ENCODE measurements at regions not wholly inside any gene's neighbourhood (a gene's known extent, or its start where the extent isn't known, plus 50 kb on each side); places are given as distances from the start of the nearest gene placed in this dataset.

DNA sequence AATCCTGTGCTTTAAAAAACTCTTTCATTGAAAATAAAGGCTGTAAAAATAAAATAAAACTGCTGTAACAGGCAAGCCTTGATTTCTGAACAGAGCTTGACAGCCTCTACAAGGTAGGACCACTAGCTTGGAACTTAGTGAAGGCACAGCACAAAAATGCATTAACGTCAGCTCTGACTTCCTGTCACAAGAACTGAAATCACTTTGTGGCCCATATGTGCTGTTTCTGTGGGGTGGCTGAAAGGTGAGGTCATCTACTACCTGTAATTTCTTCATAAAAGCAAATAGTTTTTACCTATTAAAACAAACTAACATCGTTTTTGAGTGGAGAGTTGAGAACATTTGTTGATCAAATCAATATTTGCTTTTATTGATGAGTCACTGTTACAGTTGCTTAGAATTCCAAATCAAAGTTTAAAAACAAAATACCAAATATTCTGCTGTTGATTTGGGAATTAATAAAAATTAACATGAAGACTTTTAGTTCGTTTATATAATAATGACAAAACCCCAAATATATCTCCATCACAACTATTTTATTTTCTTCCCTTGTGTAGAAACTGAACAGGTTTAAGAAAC is 1034.1 kb downstream of the MCTP2 start:
- DNase-seq, result no peak

- DNase-seq, result no peak
These were observed 1035.2 kb downstream of the MCTP2 start for GRCh38 chr15:95266451-95267061.

DNA sequence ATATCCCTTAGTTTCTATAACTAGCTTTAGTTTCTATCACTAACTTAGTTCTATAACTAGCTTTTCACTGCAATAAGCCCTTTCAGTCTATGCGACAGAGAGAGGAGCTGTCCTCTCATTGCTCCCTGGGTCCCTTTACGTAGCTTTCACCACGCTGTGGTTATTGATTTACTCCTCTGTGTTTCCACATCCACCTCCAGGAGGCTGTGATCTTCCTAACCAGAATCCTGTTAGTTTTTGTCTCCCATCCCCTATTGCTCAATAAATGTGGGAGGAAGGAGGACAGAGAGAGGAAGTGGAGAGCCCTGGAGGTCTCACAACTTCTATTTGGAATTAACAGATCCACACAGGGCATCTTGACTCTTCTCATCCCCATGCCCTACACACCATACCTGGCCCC is 1036.1 kb downstream of the MCTP2 start:
- no peak for DNase-seq

GRCh38 chr15:95269242-95270183 is 1038.2 kb downstream of the MCTP2 start:
- DNase-seq, result no peak

- no peak for DNase-seq
These were observed 1042.7 kb downstream of the MCTP2 start for GRCh38 chr15:95274101-95274500.

DNA sequence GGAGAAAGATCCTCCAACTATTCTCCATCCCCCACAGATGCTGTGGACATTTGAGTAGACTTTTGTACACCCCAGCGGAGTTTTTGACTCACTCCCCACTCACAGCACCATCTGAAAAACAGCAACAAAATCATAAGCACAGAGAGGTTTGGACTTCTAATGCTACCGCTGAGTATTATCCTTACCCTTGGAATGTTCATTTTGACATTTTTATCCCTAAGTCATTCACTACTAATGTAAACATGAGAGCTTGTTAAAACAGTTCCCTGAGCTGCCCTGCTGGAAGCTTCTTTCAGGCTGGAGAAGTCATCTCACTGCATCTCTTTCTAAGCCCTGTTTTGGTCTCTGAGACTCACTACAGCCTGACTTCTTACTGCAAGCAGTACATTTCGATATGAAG is 1045.9 kb downstream of the MCTP2 start:
- DNase-seq, result no peak

DNA sequence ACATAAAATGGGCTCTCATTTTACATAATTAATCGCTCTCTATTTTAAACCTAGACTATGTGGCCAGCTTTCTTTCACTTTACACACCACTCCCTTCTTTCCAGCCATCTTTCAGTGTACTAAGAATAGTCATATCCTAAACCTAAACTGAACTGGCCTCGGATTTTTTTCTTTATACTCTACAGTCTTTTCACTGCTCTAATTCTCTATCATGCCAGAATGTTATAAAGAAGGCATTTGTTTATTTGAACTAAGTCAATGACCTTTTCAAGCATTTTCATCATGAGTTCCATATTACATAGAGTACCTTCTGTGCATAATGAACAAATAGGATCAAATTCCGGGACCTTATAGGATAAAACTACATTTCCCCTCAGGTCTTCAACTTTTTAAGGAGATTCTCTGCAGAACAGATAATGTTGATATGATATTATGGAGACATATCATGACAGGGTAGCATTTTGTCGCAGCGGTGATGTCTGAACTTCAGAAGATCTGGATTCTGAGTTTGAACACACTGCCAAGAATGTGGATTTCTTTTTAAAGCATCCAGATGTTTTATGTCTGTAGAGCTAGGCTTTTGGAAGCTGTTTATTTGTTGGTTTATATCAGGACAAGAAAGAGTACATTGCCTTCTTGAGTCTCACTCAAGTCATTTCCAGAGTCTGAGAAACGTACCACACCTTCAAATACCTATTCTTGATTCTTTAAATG is 1047.3 kb downstream of the MCTP2 start:
- DNase-seq, result no peak

- DNase-seq, result no peak
These were observed 1048.1 kb downstream of the MCTP2 start for GRCh38 chr15:95279277-95280019.

DNA sequence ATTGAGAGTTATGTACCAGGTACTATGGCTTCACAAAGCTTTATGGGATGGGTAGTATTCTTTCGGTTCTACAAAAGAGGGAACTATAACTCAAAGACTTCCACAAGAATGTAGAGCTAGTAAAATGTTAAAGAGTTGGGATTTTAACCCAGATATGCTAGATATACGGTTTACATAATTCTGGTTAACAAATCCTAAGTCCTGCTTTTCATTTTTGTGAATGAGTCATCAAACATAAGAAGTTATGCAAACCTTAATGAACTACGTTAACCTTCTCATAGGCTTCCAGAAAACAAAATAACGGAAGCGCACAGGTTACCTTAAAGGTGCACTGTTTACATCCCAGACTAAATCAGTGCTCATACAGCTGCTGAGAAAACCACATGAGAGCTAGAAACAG is 1049.3 kb downstream of the MCTP2 start:
- no peak for DNase-seq

DNA sequence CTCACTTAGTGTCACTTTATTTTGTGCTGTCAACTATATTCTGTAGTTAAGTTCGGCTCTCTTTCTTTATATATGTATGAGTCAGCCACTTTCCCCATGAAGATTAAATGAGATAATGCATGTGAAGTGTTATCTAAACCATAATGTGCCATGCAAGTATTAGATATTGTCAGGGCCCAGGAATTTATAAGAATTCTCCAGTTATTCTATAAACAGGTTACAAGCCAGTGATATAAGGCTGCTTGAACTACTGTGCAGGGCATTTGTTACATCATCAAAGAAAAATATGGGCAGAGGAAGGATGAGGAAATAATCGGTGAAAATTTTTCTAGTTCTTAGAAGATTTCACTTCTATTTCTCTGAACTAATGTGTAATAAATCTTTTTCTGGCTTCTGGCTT is 1049.0 kb upstream of the NR2F2 start:
- DNase-seq, result no peak

DNA sequence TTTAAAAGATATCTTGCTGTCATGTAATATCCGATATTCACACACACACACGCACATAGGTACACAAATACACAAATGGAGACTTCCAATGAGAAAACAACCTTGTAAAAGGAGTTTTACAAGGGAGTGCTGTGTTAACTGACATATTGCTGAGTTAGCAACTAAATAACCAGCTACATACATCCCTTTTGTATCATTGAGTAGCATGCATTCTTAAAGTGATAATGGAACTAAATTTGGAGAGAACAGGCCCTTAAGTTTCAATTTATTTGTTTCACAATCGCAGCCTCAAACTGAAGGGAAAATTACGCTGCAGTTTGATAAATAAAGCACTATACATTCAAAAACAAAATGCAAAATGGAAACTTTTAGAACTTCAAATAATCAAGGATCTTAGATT is 1046.0 kb upstream of the NR2F2 start:
- DNase-seq, result no peak

DNA sequence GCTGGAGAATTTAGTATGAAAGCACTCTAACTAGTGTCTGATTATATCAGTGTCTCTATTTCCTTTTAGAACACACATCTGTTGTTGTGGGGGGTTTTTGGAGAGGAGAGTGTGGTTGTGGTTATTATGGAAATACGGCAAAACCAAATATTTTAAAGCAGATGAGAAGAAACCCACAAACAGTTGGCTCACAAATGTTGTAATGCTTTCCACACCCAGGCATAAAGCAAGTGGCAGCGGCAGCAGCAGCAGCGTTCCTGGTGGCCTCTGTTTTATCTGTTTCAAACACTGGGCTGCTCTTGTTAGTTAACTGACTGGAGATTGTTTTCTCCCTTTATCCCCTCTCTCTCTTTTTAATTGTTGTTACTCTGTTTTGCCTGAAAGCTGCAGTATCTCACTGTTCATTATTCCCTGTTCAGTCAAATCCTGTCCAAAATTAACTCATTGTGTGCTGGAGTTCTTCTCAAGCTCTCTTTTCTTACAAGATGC is 1045.5 kb upstream of the NR2F2 start:
- DNase-seq, result no peak

DNA sequence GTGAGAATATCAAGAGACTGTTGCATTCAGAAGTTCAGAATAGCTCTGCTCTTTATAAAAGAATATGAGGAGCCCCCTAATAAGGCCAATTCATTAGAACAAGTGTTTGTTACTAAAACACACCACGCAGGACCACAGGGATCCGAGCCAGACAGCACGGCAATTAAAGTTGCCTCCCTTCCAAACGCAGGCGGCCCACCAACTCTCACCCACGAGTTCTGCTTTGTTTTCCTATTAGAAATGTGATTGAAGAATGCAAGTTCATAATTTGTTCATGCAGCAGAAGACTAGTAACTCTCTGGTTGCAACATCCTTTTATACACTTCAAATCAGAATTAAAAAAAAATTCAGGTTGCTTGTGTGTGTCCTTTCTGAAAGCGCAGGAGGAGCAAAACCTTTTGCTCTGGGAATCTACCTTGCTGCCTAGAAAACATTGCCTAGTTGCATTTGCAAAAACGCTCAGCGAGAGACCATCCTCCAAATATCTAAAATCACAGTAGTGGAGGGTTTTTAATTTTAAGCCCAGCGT is 1044.1 kb upstream of the NR2F2 start:
- DNase-seq, result no peak

GRCh38 chr15:95287720-95288103 is 1042.8 kb upstream of the NR2F2 start:
- no peak for DNase-seq

GRCh38 chr15:95288626-95289025 is 1041.9 kb upstream of the NR2F2 start:
- DNase-seq, result no peak

- no peak for DNase-seq
These were observed 1040.1 kb upstream of the NR2F2 start for GRCh38 chr15:95290176-95290974.

- DNase-seq, result peak; percentile 50
These were observed 1038.5 kb upstream of the NR2F2 start for GRCh38 chr15:95291898-95292472.

- DNase-seq, result no peak
These were observed 1037.6 kb upstream of the NR2F2 start for GRCh38 chr15:95292785-95293450.

DNA sequence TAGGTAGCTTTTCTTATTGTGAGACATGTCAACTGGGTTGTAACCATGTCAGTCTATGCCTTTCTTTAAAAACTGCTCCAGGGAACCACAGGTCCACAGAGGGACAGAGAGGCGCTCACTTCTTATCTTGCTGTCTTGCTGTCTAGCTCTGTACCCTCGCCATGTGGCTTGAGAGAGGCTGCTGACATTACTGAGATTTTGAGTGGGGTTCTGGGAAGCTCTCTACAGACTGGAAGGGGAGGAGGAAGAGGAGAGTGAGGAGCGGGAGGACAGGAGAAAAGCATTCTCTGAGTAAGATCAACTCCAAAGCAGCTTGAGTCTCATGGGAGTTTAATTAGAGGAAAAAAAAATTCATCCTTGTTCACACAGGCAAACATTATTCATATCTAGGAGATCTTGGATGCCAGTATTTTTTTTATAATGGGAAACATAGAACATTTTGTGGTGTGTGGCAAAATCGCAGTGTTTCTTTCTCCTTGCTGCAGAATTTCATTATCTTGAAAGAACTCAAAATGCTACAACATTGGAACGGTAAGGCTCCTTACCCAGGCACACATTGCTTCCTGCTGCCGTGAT is 1037.0 kb upstream of the NR2F2 start:
- no peak for DNase-seq

- DNase-seq, result no peak
These were observed 1035.1 kb upstream of the NR2F2 start for GRCh38 chr15:95295363-95295762.

Data from inflammatory macrophage treated with lipopolysaccharide for 4 hours (primary cell).